ENCODE measurements at regions not wholly inside any gene's neighbourhood (a gene's known extent, or its start where the extent isn't known, plus 50 kb on each side); places are given as distances from the start of the nearest gene placed in this dataset.
"Not testable (repeated sequence)": the region's sequence is repeated elsewhere in the genome, so short reads cannot be mapped to it uniquely, and the experiment has no call there.

DNA sequence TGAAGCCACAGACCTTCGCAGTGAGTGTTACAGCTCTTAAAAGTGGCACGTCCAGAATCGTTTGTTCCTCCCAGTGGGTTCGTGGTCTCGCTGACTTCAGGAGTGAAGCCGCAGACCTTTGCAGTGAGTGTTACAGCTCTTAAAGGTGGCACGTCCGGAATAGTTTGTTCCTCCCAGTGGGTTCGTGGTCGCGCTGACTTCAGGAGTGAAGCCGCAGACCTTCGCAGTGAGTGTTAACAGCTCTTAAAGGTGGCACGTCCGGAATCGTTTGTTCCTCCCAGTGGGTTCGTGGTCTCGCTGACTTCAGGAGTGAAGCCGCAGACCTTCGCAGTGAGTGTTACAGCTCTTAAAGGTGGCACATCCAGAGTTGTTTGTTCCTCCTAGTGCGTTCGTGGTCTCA is 91.1 kb downstream of the EBLN2 start:
- TF ChIP-seq, protein P1, sequence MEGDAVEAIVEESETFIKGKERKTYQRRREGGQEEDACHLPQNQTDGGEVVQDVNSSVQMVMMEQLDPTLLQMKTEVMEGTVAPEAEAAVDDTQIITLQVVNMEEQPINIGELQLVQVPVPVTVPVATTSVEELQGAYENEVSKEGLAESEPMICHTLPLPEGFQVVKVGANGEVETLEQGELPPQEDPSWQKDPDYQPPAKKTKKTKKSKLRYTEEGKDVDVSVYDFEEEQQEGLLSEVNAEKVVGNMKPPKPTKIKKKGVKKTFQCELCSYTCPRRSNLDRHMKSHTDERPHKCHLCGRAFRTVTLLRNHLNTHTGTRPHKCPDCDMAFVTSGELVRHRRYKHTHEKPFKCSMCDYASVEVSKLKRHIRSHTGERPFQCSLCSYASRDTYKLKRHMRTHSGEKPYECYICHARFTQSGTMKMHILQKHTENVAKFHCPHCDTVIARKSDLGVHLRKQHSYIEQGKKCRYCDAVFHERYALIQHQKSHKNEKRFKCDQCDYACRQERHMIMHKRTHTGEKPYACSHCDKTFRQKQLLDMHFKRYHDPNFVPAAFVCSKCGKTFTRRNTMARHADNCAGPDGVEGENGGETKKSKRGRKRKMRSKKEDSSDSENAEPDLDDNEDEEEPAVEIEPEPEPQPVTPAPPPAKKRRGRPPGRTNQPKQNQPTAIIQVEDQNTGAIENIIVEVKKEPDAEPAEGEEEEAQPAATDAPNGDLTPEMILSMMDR (IDR thresholded peaks at IDR 0.05; ENCODE audit: low read depth, low read length), result not testable (repeated sequence)
- not testable (repeated sequence) for TF ChIP-seq POLR2A (IDR thresholded peaks at IDR 0.05; ENCODE audit: extremely low read depth, insufficient read length)
- TF ChIP-seq, protein P2, sequence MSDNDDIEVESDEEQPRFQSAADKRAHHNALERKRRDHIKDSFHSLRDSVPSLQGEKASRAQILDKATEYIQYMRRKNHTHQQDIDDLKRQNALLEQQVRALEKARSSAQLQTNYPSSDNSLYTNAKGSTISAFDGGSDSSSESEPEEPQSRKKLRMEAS (IDR thresholded peaks at IDR 0.05; ENCODE audit: low read depth, low read length), result not testable (repeated sequence)

Data from NB4 (cell line).